Stimulated activated CD8-positive, alpha-beta memory T cell treated with anti-CD3 and anti-CD28 coated beads, Interleukin-4, amount 100 ng/mL, for 1 hour (primary cell): ENCODE measurements at regions not wholly inside any gene's neighbourhood (a gene's known extent, or its start where the extent isn't known, plus 50 kb on each side); places are given as distances from the start of the nearest gene placed in this dataset.
"Not testable (repeated sequence)": the region's sequence is repeated elsewhere in the genome, so short reads cannot be mapped to it uniquely, and the experiment has no call there.

Experiments
- DNase-seq, 2 donors: peaks; one replicate each; pipeline ENCODE4 v3.0.0-alpha.2; 2020; ENCODE audit warnings: low read depth in 2 of 2, low spot score in 1 of 2

DNA sequence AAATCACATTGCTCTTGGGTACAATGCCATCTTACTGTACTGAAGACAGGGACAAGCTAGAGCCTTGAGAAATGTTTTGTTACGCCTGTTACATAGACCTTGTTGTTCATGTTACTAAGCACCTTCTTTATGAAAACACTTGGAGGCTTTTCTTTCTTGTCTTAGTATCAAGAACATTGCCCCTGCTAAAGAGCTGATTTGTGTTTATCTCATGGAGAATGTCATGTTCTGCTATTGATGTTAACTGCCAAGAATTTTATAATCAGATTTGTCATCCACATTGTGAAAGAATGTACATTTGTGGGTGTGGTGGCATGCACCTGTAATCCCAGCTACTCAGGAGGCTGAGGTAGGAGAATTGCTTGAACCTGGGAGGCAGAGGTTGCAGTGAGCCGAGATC is 431.3 kb upstream of the MDFIC2 start:
- DNase-seq, result no peak

DNA sequence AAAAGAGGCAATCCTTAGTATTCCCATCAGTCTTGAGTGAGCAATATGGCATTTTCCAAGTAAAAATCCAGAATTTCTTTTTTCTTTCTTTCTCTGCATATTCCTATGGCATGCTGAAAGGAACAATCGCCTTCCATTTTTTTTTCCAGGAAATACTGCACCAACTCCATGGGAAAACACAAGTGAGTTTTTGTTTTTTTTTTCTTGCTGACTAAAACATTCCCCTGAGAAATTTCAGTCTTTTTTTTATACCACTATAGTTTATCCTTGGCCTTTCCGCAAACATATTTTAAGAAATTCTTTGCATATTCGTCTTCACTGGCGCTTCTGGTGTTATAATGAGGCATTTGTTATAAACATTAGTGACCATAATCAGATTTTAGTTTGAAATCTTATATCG is 429.6 kb upstream of the MDFIC2 start:
- no peak for DNase-seq

DNA sequence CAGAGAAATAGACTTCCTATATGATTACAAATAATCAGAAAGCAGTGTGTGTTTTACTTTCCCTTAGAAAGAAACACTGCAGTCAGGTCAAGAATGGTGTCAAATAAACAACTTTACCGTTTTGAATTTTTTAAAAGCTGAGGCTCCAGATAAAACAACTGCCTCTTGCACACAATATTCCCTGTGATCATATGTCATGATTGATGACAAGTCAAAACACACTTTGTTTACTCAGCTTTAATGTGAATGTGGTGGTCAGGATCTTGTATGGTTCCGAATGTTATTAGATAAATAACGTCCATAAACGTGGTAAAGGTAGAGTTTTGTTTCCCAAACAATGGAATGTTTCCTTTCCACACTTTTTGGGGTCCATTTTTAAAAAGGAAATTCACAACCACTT is 428.4 kb upstream of the MDFIC2 start:
- DNase-seq, result no peak

DNA sequence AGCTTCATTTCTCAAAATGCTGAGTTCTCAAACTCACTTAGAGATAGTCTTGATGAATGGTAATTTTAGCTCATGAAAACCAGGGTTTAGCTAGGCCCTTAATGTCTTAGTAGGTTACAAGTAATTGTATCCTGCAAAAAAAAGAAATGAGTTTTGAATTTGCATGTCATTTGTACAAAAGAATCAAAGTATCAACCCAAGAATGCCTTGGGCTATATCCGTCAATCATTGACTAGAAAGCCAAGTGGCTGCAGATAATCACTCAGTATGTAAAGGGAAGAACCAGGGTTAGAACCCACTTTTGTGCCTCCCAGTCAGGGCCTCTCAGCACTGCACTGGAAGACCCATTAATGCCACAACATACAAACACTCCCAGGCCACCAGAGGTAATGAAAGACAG is 427.6 kb upstream of the MDFIC2 start:
- no peak for DNase-seq

DNA sequence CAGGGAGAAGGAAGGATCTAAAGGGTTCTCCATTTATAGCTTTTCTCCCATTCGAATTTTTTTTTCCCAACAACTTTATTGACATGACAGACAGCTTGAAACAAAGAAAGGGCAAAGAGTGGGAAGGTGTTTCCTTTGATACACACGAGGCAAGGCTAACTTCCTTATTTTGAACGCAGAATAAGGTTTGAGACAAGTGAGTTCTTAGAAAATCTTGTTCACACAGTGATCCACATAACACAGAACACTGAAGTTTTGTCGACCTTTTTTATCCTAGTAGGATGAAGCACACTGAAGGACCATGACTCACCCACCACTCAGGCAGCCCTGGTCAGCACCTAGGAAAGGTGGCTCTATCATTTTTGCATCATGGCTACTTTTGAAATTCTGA is 425.8 kb upstream of the MDFIC2 start:
- DNase-seq, result no peak

DNA sequence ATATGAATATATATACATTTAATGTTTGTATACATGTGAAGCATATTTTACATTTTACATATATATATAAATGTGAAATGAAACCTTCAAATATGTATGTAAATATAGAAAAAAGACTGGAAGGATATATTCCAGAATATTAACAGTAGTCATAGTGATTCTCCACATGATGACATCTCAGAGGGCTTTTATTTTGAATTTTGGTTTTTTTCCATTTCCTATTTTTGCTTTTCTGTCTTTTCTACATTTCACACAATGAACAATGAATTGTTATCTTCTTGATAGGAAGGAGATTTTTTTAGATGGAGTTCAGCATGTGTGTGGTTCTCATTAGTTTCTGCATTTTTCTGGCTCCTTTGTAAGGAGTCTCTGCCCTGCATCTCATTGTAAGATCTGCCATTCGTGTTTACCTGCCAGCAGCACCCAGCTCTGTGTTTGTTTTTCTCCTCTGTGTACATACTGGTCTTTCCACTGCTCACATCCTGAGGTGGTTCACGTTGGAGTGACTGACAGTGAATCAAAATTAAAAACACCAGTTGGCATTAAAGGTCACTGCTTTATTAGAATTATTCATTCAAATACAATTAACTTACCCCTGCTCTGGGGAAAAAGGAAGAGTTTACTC is 425.3 kb upstream of the MDFIC2 start:
- DNase-seq, result no peak

DNA sequence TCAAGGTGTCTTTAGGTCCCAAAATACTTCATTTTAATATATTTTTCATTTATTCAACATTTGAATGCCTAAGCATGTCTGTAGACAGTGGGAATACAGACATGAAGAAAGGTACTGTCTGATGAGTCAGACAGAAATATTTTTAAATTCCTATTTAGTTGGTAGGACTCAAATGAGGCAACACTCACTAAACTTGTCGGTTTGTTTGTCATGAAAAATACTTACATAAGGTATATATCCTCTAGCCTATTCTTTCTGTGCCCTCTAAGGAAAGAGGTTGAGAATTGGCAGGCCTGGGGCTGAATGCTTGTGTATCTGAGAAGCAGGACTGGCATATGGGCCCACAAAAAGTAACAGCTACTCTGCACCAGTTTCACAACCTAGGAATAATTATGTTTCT is 423.6 kb upstream of the MDFIC2 start:
- DNase-seq, result no peak

DNA sequence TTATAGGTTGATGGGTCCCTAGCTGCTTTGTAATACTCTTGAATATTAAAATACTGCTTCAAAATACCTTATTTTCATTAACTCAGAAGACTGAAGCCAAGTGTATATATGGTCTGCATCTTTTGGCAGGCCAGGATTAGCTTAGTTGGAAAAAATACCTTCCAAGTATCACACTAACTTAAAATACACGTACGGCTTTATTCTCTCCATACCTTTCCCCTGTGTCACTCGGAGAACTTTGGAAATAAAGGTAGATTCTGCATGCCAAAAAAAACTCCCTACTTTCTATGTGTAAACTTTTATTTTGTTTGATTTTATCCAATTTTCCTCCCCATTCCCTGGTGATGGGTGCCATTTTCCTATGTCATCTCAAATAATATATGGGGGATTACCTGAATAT is 422.3 kb upstream of the MDFIC2 start:
- DNase-seq, result no peak

DNA sequence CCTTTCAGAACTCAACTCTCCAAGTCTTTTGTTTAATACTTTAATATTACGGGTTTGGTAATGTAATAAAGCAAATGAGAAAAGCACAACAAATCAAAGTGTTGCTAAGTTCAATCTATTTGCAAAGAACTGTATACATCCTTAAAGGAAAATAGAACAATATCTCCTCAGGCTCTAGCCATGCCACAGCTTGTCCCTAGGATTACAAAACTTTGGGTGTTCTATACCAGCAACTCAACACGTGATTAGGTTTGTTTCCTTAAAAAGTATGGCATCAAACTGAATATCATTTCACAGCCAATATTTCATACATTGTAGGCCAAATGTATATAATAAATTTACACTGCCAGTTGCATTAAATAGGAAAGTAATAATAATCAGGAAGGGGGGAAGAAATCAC is 418.6 kb upstream of the MDFIC2 start:
- DNase-seq, result no peak

DNA sequence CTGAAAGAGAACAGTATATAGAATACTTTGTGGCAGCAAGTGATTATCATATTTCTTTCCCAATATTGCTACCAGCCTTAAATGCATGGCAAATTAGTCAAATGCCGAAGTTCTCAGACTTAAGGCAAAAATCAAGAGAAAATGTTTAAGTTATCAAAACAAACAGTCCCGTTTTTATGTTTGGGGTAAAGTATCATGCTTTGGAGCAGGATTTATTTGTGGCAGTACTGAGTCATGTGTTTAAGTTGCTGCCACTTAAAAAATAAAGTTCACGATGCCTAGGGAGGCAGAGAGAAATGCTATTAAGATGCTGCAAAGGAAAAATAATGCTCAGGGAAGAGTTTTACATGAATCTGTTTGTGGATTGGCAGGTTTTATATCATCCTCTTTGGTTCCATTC is 417.4 kb upstream of the MDFIC2 start:
- no peak for DNase-seq

DNA sequence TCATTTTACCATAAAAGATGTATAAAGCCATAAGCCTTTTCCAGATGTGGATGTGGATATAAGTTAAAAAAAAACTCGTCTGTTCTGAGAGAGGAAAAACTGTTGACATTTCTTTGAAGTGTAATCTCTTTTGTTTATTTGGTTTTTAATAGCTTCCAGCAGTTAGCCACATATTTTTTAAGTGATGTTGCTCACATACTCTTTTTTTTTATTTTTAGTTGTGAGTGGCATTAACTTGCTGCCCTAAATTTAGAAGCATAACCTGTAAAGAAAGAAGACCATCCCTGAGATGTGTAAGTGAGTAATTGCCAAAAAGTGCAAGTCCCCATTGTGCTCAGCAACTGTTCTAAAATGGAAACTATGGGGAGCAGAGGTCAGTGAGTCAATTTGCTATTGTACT is 415.9 kb upstream of the MDFIC2 start:
- DNase-seq, result no peak

DNA sequence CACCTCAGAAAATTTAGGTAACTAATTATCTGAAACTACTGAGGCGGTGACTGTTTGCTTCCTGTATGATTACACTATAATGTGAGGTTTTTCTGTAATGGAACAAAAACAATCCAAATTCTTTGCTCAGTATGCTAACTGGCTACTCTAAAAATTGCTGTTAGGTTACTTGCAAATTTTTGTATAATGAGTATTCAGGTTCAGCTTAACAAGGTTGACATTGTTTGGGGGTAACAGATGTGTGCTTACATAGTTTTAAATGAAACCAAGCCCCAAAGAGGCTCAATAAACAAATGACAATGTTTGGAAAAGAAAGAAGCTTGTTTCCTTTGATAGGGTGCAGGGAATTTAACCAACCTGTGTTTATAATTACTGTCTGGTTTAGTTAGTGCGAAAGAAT is 414.5 kb upstream of the MDFIC2 start:
- DNase-seq, result no peak

DNA sequence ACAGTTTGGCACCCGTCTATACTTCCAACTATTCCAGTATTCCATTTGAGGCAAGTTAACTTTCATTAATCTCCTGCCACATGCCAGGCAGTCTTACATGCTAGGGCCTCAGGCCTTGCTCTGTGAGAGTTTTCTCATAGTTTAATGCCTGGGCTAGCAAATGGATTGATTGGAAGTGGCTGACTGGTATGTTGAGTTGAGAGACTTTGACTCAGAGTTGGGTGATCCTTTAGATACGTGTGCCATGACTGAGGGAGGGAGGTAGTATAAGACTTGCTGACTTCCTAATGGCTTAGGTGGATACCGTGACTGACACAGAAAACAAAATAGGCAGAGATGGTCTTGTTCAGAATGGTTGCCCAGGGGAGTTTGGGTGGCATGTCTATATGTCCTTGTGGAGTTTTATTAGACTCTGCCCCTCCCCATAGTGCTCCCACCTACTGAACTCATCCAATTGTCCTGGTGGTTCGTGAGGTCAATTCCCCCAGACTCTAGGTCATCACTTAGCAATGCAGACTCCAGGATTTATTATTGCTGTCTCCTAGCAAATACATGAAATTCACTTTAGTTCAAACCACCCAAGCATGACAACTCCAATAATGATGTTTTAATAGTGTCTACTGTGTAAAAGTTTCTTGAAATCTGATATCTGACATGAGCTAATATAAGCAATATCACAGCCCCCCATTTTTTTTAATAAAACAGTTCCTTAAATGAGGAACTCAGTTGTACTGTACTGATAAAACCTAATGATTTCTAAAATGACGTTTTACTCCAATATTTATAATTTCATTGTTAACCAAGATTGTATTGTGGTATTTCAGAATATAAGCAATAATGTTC is 413.9 kb upstream of the MDFIC2 start:
- no peak for DNase-seq

DNA sequence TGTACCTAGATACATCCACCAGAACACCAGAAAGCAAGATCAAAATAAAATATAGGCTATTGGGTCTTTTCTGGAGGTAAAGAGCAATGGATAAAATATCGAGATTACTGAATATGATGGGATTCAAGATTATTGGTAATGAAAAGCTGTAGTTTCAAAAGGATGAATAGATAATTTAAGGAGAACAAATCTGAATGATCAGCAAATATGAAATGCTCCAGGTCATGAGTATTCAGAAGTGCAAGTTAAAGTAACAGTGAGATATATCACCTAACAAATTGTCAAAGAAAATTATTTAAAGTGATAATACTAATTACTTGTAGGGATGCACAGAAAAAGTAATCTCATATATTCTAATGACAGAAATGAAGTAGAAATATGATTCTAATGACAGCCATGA is 409.6 kb upstream of the MDFIC2 start:
- no peak for DNase-seq

DNA sequence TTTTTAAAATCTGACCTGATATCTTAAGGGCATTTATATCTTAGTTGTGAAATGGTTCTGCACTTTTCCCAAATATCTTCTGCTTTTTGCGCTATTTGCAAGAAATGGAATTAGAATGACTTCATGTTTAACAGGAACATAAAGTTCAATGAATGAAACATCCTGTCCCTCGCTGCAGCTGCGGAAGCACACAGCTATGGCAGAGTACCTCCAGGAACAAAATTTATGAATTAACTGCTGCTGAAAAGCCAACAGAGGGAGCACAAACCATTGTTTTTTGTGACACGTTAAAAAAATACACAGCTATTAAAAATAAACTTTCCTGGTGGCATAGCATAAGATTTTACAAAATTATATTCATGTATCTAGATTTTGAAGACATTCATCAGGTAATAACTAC is 404.4 kb upstream of the MDFIC2 start:
- no peak for DNase-seq

DNA sequence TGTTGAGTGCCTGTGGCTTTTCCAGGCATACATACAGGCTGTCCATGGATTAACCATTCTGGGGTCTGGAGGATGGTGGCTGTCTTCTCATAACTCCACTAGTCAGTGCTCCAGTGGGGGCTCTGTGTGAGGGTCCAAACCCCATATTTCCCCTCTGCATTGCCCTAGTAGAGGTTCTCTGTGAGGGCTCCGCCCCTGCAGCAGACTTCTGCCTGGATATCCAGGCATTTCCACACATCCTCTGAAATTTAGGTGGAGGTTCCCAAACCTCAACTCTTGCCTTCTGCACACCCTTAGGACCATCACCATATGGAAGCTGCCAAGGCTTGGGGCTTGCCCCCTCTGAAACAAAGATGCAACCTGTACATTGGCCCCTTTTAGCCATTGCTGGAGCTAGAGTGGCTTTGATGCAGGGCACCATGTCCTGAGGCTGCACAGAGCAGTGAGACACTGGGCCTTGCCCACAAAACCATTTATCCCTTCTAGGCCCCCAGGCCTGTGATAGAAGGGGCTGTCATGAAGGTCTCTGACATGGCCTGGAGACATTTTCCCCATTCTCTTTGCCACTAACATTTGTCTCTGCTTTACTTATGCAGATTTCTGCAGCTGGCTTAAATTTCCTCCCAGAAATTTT is 400.1 kb upstream of the MDFIC2 start:
- no peak for DNase-seq

DNA sequence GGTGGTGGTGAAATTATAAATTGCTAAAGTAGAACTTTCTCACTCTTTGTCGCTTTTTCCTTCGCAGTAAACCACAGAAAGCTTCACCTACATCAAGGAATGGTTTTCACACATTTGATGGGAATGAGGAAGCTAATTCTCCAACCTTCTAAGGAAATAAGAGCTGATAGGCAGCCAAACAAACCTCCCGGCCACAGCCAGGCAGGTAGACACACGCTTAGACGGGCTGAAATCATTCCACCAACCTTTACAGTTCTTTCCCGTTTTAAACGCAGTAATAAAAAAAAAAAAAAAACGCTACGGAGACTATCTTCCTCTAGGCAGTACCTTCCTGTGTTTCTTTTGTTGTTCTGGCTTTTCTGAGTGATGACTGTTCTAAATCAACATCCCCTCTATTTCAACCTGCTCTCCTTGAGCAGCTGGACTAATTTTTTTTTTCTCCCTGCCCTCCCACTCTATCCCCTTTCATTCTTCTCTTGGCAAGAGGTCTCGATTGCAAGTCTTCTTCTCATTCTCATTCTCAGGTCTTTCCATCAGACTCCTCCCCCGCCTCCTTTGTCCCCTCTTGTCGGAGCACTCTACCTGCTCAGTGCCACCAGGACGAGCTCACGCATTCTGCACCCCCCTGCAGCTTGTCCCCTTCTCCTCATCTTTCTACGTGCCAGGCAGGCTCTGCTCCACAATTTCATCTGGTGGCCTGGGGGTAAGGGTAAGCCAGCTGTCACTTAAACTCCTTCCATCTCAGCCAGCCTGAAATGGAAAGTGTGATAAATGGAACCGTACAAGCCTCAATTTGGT is 391.1 kb upstream of the MDFIC2 start:
- DNase-seq, result no peak

DNA sequence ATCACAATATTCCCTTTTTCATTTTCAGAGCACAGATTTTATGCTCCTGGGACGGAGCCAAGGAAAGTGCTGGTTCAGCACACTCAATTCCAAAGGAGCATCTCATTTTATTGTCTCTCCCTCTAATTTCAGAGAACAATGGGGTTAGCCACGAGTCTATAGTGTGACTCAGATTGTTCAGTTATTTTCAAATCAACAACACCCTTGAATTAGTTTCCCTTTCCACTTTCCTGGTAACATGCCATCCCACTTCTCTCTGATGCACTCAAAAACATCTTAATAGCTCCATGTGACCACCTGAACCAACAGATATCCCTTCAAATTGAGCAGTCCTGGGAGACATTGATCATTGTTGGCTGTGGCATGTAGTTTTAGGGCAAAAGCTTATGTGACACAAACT is 389.7 kb upstream of the MDFIC2 start:
- DNase-seq, result no peak

DNA sequence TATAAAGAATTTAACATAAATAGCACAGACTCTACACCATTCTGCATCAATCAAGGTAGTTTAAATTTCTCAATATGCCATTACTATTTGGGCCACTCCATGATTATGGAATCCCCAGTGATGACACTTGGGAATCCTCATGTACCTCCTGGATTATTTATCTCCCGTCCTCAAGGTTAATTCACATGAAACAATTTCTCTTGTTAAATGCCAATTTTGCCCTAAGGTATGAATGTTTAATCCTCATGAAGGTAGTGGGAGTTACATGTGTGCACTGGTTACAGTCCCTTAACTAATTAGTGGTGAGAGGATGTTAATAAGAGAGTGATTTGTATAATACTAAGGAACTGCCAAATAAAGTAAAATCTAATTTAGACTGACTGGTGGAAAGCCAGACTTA is 372.3 kb upstream of the MDFIC2 start:
- DNase-seq, result no peak

DNA sequence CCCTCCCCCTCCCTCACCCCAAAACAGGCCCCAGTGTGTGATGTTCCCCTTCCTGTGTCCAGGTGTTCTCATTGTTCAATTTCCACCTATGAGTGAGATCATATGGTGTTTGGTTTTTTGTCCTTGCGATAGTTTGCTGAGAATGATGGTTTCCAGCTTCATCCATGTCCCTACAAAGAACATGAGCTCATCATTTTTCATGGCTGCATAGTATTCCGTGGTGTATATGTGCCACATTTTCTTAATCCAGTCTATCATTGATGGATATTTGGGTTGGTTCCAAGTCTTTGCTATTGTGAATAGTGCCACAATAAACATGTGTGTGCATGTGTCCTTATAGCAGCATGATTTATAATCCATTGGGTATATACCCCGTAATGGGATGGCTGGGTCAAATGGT is 363.4 kb upstream of the MDFIC2 start:
- DNase-seq, result not testable (repeated sequence)

DNA sequence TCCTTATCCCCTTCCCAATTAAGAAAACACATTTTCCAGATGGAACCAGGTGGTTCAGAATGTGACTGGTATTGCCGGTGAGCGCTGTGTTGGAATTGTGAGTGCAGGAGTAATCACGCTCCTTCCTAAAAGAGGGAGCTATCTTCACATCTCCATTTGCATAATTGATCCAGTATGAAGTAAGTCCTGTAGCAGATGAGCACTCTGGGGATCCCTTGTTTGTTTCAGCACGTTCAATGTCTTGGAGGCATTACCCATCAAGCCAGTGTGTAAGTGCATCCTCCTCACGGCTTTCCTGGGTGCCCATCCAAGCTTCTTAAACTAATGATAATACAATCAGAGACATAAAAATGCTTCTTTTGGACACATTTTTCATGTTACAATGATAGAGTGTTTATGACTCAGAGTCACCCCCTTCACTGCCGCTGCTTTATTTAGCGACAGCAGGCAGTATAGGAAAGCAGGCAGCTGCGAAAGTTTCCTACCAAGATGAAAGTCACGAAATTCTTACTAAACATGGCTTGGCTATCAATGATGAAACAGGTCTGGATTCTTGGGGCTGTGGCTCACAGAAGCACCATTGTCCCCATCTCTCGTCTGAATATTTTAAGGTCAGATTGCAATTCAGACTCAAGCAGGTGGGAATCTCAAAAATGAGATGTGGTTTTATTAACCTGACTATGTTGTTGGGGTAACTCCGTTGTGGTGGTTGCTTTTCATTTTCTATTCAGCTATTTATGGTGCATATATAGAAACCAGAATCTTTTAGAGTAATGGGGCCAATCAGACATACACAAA is 346.3 kb upstream of the MDFIC2 start:
- no peak for DNase-seq
